ENCODE measurements at regions not wholly inside any gene's neighbourhood (a gene's known extent, or its start where the extent isn't known, plus 50 kb on each side); places are given as distances from the start of the nearest gene placed in this dataset.

- ATAC-seq: no peak
- Mint-ChIP-seq H3K4me1 (ENCODE audit: low read depth) (no peaks in the 10 kb centered on the region), H3K9me3 (peaks cover 2% of the 10 kb centered on the region), H3K27me3 (no peaks in the 10 kb centered on the region), H3K4me3 (no peak overlapping the region), H3K27ac (no peak overlapping the region), H3K36me3 (ENCODE audit: low read depth) (no peaks in the 10 kb centered on the region)
- CTCF ChIA-PET: no interaction called here
- POLR2A ChIA-PET: no interaction called here
- intact Hi-C loops (cut with micrococcal nuclease): no loop called here
- TF ChIP-seq CTCF (IDR thresholded peaks at IDR 0.05): no peak
- DNase-seq: no peak
Observed at GRCh38 chr13:104160536-104160935, 1094.3 kb upstream of the SLC10A2 start.

DNA sequence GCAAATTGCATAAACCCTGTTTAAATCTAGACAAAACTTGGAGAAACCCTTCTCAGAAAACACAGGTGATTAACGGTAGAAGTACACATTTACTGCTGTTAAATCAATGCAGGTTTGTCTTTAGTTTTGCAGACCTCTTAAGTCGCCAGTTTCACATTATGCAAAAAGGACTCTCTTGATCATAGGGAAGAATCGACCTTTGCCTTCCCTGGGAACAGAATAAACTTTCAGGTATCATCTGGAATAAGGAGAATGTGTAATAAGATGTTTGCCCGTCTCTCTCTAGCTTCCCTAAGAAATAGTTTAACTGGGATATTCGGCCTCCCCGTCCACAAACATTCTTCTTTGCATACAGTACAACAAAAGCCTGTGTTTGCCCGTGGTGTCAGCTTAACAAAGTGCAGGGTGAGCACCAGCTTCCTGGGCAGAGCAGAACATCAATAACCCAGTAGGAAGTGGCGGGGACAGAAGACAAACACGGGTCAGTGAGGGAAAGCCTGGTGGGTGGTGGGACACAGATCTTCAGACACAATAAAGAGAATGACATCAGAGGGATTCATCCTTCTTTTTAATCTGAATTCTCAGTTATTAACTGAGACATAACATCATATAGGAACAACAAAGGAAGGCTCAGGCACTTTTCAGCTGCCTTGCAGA lies 1077.7 kb upstream of the SLC10A2 start:
- ATAC-seq (no peak), DNase-seq (no peak)
- Mint-ChIP-seq H3K36me3 (ENCODE audit: low read depth) (no peaks in the 10 kb centered on the region), H3K27me3 (no peaks in the 10 kb centered on the region), H3K9me3 (peaks cover 3% of the 10 kb centered on the region), H3K4me3 (no peak overlapping the region), H3K4me1 (ENCODE audit: low read depth) (no peaks in the 10 kb centered on the region), H3K27ac (no peak overlapping the region)
- ChIA-PET POLR2A (no interaction called here), CTCF (no interaction called here)
- intact Hi-C loops (cut with micrococcal nuclease): no loop called here
- TF ChIP-seq CTCF (IDR thresholded peaks at IDR 0.05): no peak

DNA sequence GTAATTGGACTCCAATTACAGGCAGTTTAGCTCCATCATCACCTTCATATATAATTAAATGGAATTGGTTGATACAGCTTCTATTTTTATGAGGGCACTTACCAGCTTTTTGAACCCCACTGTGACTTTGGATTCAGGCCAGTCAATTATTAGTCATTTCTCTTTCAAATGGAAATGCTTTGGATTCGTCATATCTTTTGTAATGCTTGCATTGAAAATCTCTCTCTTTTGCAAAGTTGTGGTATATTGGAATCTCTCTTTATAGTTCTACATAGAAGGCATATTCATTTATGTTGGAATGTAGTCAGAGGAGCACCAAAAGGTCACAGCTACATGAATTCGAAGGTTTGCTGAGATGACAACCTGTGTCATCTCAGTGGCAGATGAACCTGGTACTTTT lies 1074.3 kb upstream of the SLC10A2 start:
- no peak overlapping the region for H3K27ac Mint-ChIP-seq
- DNase-seq (no peak), ATAC-seq (no peak)
- intact Hi-C loops (cut with micrococcal nuclease): no loop called here
- no peak for TF ChIP-seq CTCF (IDR thresholded peaks at IDR 0.05)
- no peak overlapping the region for H3K4me3 Mint-ChIP-seq
- H3K4me1 Mint-ChIP-seq (ENCODE audit: low read depth): no peaks in the 10 kb centered on the region
- H3K27me3 Mint-ChIP-seq: no peaks in the 10 kb centered on the region
- POLR2A ChIA-PET: no interaction called here
- CTCF ChIA-PET: no interaction called here
- no peaks in the 10 kb centered on the region for H3K36me3 Mint-ChIP-seq (ENCODE audit: low read depth)
- H3K9me3 Mint-ChIP-seq: no peaks in the 10 kb centered on the region

GRCh38 chr13:104137416-104137815 lies 1071.2 kb upstream of the SLC10A2 start:
- DNase-seq (no peak), ATAC-seq (no peak)
- ChIA-PET CTCF (no interaction called here), POLR2A (no interaction called here)
- peaks cover 4% of the 10 kb centered on the region for H3K9me3 Mint-ChIP-seq
- no peak overlapping the region for H3K27ac Mint-ChIP-seq
- H3K36me3 Mint-ChIP-seq (ENCODE audit: low read depth): no peaks in the 10 kb centered on the region
- no peak for TF ChIP-seq CTCF (IDR thresholded peaks at IDR 0.05)
- no peak overlapping the region for H3K4me3 Mint-ChIP-seq
- H3K27me3 Mint-ChIP-seq: no peaks in the 10 kb centered on the region
- intact Hi-C loops (cut with micrococcal nuclease): no loop called here
- H3K4me1 Mint-ChIP-seq (ENCODE audit: low read depth): no peaks in the 10 kb centered on the region

DNA sequence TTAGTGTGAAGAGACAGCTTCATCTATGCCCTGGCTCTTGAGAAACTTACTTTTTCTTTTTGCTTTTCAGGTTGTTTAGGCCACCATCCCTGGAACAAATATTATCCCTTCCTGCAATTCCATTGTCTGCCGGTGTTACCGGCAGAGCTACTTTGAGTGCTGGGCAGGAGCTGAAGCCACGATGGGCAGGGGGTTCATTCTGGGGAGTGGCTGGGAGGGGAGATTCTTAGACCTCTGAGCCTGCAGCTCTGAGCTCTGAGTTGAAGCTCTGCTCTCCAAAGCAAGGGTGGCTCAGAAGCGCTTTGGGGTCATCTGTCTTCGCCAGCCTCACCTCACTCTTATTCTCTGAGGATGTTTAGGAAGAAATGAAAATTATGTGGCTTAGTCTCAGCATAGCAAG lies 1066.6 kb upstream of the SLC10A2 start:
- ChIA-PET POLR2A (no interaction called here), CTCF (no interaction called here)
- DNase-seq: no peak
- Mint-ChIP-seq H3K27me3 (no peaks in the 10 kb centered on the region), H3K36me3 (ENCODE audit: low read depth) (no peaks in the 10 kb centered on the region), H3K9me3 (peaks cover 4% of the 10 kb centered on the region), H3K4me3 (no peak overlapping the region), H3K27ac (no peak overlapping the region), H3K4me1 (ENCODE audit: low read depth) (no peaks in the 10 kb centered on the region)
- TF ChIP-seq CTCF (IDR thresholded peaks at IDR 0.05): no peak
- ATAC-seq: no peak
- intact Hi-C loops (cut with micrococcal nuclease): no loop called here

Measured in activated CD8-positive, alpha-beta T cell treated with anti-CD3 and anti-CD28 coated beads for 36 hours (primary cell).